GM12872 (cell line): ENCODE measurements at regions not wholly inside any gene's neighbourhood (a gene's known extent, or its start where the extent isn't known, plus 50 kb on each side); places are given as distances from the start of the nearest gene placed in this dataset.

Experiments used
- CTCF ChIP-seq: IDR thresholded peaks from 3 replicates; pipeline ENCODE4 v1.5.1; 2011; ENCODE audit warnings: low read depth, mild to moderate bottlenecking, low read length, moderate library complexity; ENCODE audit not compliant: insufficient read depth

- TF ChIP-seq CTCF, result no peak
Observed at GRCh38 chrX:75623535-75623934, 100.7 kb upstream of the ZDHHC15 start.

GRCh38 chrX:75609406-75609805, 86.6 kb upstream of the ZDHHC15 start:
- TF ChIP-seq CTCF, result no peak

- peak; percentile 48 for TF ChIP-seq CTCF
Observed at GRCh38 chrX:75603833-75604232, 81.0 kb upstream of the ZDHHC15 start.

- TF ChIP-seq CTCF, result no peak
Observed at GRCh38 chrX:75596178-75596577, 73.3 kb upstream of the ZDHHC15 start.

GRCh38 chrX:75582511-75582910, 59.7 kb upstream of the ZDHHC15 start:
- TF ChIP-seq CTCF, result no peak
